ENCODE measurements at regions not wholly inside any gene's neighbourhood (a gene's known extent, or its start where the extent isn't known, plus 50 kb on each side); places are given as distances from the start of the nearest gene placed in this dataset.

DNA sequence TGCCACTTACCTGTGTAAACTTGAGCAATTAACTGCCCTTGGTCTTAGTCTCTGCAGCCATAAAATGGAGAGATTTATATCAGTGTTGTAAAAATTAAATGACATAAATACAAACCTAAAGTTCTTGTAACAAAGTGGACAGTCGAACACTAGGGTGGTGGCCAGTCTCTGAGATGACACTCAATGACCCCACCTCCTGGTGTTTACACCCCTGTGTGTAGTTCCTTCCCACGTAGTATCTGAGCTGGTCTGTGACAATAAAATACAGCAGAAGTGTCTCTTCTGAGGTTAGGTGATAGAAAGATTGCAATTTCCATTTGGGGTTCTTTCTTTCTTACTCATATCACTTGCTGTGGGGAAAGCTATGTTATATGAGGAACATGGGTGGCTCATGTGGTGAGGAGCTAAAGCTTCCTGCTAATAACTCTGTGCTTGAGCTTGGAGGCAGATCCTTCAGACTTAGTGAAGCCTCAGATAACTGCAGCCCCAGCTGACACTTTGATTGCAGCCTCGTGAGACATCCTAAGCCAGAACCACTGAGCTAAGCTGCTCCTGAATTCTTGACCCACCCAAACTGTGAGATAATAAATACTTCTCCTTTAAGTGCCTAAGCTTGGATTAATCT lies 173.4 kb upstream of the CHD1 start:
- POLR2A ChIA-PET: no interaction called here
- ATAC-seq (ENCODE audit: low read depth) (no peak), DNase-seq (no peak)
- Mint-ChIP-seq H3K27ac (no peak overlapping the region), H3K9me3 (no peaks in the 10 kb centered on the region), H3K4me3 (no peak overlapping the region), H3K4me1 (no peaks in the 10 kb centered on the region), H3K36me3 (no peaks in the 10 kb centered on the region), H3K27me3 (peaks cover 18% of the 10 kb centered on the region)

DNA sequence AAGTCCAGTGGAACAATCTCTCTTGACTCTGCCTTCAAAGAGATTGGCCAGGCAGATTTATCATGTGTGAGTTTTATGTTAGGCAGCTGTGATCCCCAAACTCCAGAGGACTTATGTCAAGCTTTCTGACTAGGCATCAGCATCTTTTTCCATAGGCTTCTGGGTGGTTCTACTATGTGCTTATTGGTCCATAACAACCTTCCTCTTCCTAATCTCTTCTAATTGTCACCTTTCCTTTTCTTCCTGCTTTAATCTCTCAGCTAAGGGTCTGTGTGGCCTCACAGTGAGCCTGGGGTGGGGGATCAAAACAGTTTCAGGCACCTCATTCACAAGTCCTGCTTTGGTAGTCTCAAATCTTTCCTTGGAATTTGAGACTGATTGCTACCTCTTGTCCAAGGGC lies 170.9 kb upstream of the CHD1 start:
- H3K9me3 Mint-ChIP-seq: no peaks in the 10 kb centered on the region
- no peaks in the 10 kb centered on the region for H3K4me1 Mint-ChIP-seq
- H3K27me3 Mint-ChIP-seq: peaks cover 19% of the 10 kb centered on the region
- no peaks in the 10 kb centered on the region for H3K36me3 Mint-ChIP-seq
- ATAC-seq (ENCODE audit: low read depth) (no peak), DNase-seq (no peak)
- no peak overlapping the region for H3K27ac Mint-ChIP-seq
- no peak overlapping the region for H3K4me3 Mint-ChIP-seq
- POLR2A ChIA-PET: no interaction called here

DNA sequence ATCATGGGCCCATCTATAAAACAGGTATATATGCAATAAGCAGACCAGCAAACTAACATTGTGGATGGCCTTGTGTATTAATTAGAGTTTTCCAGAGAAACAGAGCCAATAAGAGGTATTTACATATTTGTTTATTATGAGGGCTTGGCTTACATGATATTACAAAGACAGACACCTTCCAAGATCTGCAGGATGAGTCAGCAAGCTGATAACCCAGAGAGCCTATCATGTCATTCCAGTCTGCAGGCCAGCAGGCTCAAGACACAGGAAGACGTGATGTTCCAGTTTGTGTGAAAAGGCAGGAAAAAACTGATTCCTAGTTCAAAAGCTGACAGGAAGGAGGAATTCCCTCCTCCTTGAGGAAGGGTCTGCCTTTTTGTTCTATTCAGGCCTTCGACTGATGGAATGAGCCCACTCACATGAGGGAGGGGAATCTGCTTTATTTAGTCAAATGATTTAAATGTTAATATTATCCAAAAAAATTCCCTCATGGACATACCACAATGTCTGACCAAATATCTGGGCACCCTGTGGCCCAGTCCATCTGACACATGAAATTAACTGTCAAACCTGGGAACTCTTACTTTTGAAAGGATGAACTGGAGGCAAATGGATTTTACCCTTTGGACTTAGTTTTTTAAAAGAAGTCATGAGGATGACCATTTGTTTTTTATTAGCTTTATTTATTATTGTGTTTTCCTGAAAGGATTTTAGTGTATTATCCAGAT lies 161.2 kb upstream of the CHD1 start:
- H3K27ac Mint-ChIP-seq: no peak overlapping the region
- H3K9me3 Mint-ChIP-seq: no peaks in the 10 kb centered on the region
- no peak for ATAC-seq (ENCODE audit: low read depth)
- POLR2A ChIA-PET: no interaction called here
- peaks cover 2% of the 10 kb centered on the region for H3K4me1 Mint-ChIP-seq
- no peak overlapping the region for H3K4me3 Mint-ChIP-seq
- no peaks in the 10 kb centered on the region for H3K36me3 Mint-ChIP-seq
- no peak for DNase-seq
- H3K27me3 Mint-ChIP-seq: peaks cover 9% of the 10 kb centered on the region

DNA sequence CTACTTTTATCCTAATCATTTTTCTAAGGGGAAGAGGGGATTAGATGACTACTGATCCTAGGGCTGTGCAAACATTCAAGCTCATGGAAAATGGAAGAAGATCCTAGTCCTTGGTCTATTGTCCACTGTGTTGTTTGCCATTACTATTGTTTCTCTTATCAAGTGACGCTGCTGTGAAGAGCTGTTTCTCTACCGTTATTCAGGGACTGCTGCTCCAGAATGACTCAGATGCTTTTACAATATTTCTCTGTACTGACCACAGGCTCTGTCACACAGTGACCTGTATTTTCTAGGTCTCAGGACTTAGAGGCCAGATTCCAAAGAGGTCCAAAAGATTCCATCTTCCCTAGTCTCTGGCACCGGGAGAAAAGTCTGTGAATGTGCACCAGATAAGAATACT lies 159.5 kb upstream of the CHD1 start:
- H3K36me3 Mint-ChIP-seq: no peaks in the 10 kb centered on the region
- POLR2A ChIA-PET: no interaction called here

DNA sequence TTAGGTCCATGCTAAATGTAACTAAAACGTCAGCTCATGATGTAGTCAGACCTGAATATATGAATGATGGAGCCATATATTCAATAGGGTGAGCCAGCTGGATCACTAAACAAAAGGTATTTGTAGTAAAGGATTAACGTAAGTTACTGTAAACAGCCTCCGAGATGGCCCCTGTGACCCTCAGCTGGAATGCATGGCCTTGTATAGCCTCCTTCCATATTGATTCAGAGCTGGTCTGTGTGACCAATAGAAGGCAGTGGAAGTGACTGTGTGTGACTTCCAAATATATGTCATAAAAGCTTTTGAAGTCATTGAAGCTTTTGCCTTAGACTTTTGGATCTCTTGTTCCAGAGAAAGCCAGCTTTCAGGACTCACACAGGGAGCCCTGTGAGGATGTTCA lies 154.4 kb upstream of the CHD1 start:
- no peak for DNase-seq
- POLR2A ChIA-PET: no interaction called here
- Mint-ChIP-seq H3K27me3 (peaks cover 3% of the 10 kb centered on the region), H3K4me3 (no peak overlapping the region), H3K4me1 (peaks cover 2% of the 10 kb centered on the region), H3K36me3 (no peaks in the 10 kb centered on the region), H3K27ac (no peak overlapping the region), H3K9me3 (no peaks in the 10 kb centered on the region)
- no peak for ATAC-seq (ENCODE audit: low read depth)

More for the DNA sequence above, 159.5 kb upstream of the CHD1 start:
- Mint-ChIP-seq H3K4me3 (no peak overlapping the region), H3K27me3 (peaks cover 7% of the 10 kb centered on the region), H3K4me1 (peaks cover 2% of the 10 kb centered on the region), H3K27ac (no peak overlapping the region), H3K9me3 (no peaks in the 10 kb centered on the region)
- ATAC-seq (ENCODE audit: low read depth) (no peak), DNase-seq (no peak)

DNA sequence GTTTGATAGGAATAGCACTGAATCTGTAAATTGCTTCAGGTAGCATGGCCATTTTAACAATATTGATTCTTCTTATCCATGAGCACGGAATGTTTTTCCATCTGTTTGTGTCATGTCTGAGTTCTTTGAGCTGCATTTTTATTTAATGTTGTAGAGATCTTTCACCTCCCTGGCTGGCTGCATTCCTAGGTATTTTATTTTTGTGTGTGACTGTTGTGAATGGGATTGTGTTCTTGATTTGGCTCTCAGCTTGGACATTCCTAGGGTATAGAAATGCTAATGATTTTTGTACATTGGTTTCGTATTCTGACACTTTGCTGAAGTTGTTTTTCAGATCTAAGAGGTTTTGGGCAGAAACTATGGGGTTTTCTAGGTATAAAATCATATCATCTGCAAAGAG lies 152.9 kb upstream of the CHD1 start:
- POLR2A ChIA-PET: no interaction called here

DNA sequence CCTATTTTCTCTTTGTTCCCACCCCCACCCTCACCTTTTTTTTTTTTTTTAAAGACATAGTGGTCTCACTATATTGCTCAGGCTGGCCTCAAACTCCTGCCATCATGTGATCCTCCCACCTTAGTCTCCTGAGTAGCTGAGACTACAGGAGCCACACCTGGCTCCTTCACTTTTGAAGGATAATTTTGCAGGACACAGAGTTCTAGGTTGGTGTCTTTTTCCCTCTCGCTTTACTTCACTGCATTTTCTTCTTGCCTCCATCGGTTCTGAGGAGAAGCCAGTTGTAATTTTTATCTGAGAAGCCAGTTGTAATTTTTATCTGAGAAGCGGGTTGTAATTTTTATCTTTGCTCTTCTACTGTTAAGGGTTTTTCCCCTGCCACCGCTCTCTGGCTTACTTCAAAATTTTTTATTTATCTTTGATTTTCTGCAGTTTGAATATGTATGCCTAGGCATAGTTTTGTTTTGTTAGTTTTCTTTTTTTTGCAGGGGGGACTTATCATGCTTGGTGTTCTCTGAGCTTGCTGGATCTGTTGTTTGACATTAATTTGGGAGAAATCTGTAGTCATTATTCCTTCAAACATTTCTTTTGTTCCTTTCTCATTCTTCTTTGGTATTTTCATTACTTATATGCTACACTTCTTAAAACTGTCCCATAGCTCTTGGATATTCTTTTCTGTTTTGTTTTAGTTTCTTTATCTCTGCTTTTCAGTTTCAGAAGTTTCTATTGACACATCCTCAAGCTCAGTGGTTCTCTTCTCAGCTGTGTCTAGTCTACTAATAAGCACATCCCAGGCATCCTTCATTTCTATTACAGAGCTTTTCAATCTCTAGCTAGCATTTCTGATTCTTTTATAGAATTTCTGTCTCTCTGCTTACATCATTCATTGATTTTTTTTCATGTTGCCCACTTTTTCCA lies 148.2 kb upstream of the CHD1 start:
- Mint-ChIP-seq H3K27ac (no peak overlapping the region), H3K27me3 (no peaks in the 10 kb centered on the region), H3K36me3 (no peaks in the 10 kb centered on the region), H3K4me3 (no peak overlapping the region), H3K4me1 (peaks cover 2% of the 10 kb centered on the region), H3K9me3 (no peaks in the 10 kb centered on the region)
- DNase-seq (no peak), ATAC-seq (ENCODE audit: low read depth) (no peak)
- POLR2A ChIA-PET: no interaction called here

More for the DNA sequence above, 152.9 kb upstream of the CHD1 start:
- Mint-ChIP-seq H3K4me3 (no peak overlapping the region), H3K27ac (no peak overlapping the region), H3K27me3 (peaks cover 3% of the 10 kb centered on the region), H3K9me3 (no peaks in the 10 kb centered on the region), H3K36me3 (no peaks in the 10 kb centered on the region), H3K4me1 (peaks cover 2% of the 10 kb centered on the region)
- no peak for DNase-seq
- no peak for ATAC-seq (ENCODE audit: low read depth)

DNA sequence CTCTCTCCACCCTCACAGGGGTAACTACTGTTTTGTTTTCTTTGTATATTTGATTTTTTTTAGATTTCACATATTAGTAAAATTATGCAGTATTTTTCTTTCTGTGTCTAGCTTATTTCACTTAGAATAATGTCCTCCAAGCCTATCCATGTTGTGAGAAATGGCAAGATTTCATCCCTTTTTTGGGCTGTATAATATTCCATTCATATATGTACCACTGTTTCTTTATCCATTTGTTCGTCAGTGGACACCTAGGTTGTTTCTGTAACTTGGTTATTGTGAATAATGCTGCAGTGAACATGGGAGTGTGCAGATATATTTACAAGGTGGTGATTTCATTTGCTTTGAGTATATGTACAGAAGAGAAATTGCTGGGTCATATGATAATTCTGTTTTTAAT lies 144.0 kb upstream of the CHD1 start:
- Mint-ChIP-seq H3K4me3 (no peak overlapping the region), H3K36me3 (no peaks in the 10 kb centered on the region), H3K4me1 (peaks cover 2% of the 10 kb centered on the region), H3K27me3 (no peaks in the 10 kb centered on the region), H3K27ac (no peak overlapping the region), H3K9me3 (peaks cover 4% of the 10 kb centered on the region)
- POLR2A ChIA-PET: no interaction called here
- ATAC-seq (ENCODE audit: low read depth) (no peak), DNase-seq (no peak)

DNA sequence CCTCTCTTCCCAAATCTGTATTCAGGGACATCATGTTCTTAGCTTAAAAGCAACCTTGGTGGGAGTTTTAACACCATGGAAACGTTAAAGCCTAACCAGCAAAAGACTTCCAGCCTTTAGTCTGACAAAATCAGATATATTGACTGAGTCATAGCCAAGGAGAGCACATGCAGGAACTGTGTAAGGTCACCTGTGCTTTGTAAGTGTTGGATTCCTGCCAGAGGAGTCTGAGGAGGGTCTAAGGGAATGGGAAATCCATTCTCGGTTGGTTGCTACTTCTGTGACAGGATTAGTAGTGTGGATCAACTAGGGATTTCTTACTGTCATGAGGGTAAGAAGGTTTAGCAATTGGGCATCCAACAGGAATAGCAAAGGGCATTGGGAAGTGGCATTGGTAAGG lies 142.0 kb upstream of the CHD1 start:
- H3K27ac Mint-ChIP-seq: no peak overlapping the region
- no peaks in the 10 kb centered on the region for H3K36me3 Mint-ChIP-seq
- ATAC-seq (ENCODE audit: low read depth) (no peak), DNase-seq (no peak)
- POLR2A ChIA-PET: no interaction called here
- no peak overlapping the region for H3K4me3 Mint-ChIP-seq
- H3K9me3 Mint-ChIP-seq: peaks cover 4% of the 10 kb centered on the region
- H3K4me1 Mint-ChIP-seq: no peaks in the 10 kb centered on the region
- H3K27me3 Mint-ChIP-seq: peaks cover 1% of the 10 kb centered on the region

DNA sequence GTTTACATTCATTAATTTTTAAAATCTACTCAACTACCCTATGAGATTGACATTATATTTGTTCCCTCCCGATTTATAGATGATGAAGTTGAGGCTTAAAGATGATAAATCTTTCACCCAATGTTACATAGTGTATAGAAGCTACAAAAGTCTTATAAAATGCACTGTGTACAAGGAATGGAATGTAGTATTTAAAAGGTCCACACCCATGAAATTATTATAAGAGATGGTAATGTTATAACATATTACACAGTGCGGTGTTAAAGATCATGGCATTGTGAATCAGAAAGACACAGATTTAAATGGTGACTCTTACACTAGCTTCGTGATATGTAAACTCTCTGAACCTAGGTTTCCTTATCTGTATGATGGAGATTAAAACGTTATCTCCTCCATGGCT lies 141.6 kb upstream of the CHD1 start:
- Mint-ChIP-seq H3K4me1 (no peaks in the 10 kb centered on the region), H3K36me3 (no peaks in the 10 kb centered on the region), H3K27me3 (peaks cover 1% of the 10 kb centered on the region), H3K9me3 (peaks cover 4% of the 10 kb centered on the region), H3K4me3 (no peak overlapping the region), H3K27ac (no peak overlapping the region)
- ATAC-seq (ENCODE audit: low read depth) (no peak), DNase-seq (no peak)
- POLR2A ChIA-PET: no interaction called here

DNA sequence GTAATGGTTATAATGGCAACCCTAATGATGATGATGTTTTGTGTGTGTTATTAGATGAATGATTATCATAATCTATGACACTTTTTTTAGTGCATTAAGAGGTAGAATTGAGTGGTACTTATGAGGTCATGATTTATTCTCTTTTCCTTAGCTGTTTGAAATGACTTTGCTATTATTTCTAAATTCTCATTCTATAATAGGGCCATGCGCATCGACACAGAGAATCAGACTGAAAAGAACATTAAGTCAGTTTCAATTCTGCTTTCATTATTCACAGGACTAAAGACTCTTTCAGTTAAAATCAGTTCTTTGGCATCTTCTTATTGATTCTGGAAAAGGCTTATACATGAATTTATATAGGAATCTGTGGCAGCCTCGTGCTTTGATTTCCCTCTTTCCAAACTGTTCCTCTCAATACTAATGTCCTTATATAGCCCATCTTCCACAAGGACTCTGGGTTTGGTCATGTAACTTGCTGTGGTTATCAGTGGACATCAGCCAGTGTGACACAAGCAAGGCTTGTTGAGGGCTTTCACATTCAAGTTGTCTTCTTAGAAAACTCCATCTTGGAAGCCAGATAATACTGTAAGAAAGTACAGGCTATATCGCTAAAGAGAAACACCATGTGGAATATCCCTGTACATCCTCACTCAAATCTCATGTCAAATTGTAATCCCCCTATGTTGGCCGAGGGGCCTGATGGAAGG lies 140.3 kb upstream of the CHD1 start:
- Mint-ChIP-seq H3K4me3 (no peak overlapping the region), H3K4me1 (no peaks in the 10 kb centered on the region), H3K36me3 (no peaks in the 10 kb centered on the region), H3K27ac (no peak overlapping the region), H3K27me3 (peaks cover 5% of the 10 kb centered on the region), H3K9me3 (peaks cover 4% of the 10 kb centered on the region)
- POLR2A ChIA-PET: no interaction called here
- ATAC-seq (ENCODE audit: low read depth): no peak
- DNase-seq: no peak

DNA sequence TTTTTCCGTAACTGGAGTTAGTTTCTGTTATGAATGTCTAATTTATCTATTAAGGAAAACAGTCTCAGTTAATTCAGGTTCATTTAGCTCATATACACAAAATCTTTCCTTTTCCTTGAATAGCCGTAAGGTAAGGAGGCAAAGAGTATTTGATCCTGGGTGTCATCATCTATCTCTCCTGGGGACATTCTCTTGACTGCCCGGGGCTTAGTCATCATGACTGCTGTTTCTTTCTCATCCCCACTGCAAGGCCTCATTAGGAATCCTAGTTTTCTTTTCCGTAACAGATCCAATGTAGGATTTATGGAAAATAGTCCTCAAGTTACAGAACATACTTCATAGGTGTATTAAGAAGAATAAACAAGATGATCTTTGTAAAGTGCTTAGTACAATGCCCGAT lies 134.9 kb upstream of the CHD1 start:
- no peak for DNase-seq
- no peaks in the 10 kb centered on the region for H3K9me3 Mint-ChIP-seq
- peaks cover 5% of the 10 kb centered on the region for H3K27me3 Mint-ChIP-seq
- no peak overlapping the region for H3K4me3 Mint-ChIP-seq
- H3K27ac Mint-ChIP-seq: no peak overlapping the region
- no peak for ATAC-seq (ENCODE audit: low read depth)
- no peaks in the 10 kb centered on the region for H3K36me3 Mint-ChIP-seq
- H3K4me1 Mint-ChIP-seq: peaks cover 4% of the 10 kb centered on the region
- POLR2A ChIA-PET: no interaction called here

DNA sequence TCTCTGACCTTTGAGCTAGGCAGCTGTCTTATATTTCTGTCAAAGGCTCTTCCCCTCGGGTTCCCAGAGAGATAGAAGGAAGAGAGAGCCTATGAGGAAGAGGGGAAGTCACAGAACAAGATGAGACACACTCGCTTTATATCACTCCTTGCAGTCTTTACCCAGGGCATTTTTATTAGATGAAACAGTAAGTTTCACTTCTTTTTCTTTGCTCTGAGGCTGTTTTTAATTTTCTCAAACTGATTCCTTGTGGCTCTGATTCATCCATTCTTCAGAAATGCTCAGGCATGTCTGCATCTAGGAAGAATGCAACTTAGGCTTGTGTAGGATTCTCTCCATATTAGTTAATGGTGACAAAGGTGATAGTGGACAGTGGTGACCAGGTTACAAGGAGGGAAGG lies 132.9 kb upstream of the CHD1 start:
- Mint-ChIP-seq H3K4me3 (no peak overlapping the region), H3K36me3 (no peaks in the 10 kb centered on the region), H3K9me3 (no peaks in the 10 kb centered on the region), H3K27ac (no peak overlapping the region), H3K27me3 (peaks cover 3% of the 10 kb centered on the region), H3K4me1 (peaks cover 4% of the 10 kb centered on the region)
- no peak for ATAC-seq (ENCODE audit: low read depth)
- no peak for DNase-seq
- POLR2A ChIA-PET: no interaction called here
